A673 (cell line): ENCODE measurements at regions not wholly inside any gene's neighbourhood (a gene's known extent, or its start where the extent isn't known, plus 50 kb on each side); places are given as distances from the start of the nearest gene placed in this dataset.

ENCODE experiments used
- BruUV-seq: library from RNA; stranded (reverse); fragments of 400-500 nt; replicated peaks from 2 replicates; lab custom pipeline; 2021; lab: Mats Ljungman, UMichigan
- CTCF ChIA-PET: fragments of 300-600 bp; sonication (Branson Sonifier 250); formaldehyde crosslinking; loops from one replicate; lab custom pipeline; 2022; ENCODE audit warnings: antibody characterized with exemption; lab: Charles Lee
- POLR2A ChIA-PET: fragments of 300-600 bp; sonication (Branson Sonifier 250); formaldehyde crosslinking; loops from one replicate; lab custom pipeline; 2022; ENCODE audit warnings: antibody characterized with exemption; ENCODE audit not compliant: low non-redundant PET; lab: Charles Lee
- DNase-seq: peaks from one replicate; pipeline ENCODE4 v3.0.0-alpha.2; 2015; ENCODE audit warnings: low spot score
- H3K27ac ChIP-seq: fragments of 200-600 bp; sonication (generic); 2 replicates; pipeline ENCODE4 v1.5.1; 2016; ENCODE audit warnings: mixed run types, low read depth, mild to moderate bottlenecking, mixed read lengths, antibody characterized with exemption, low read length; ENCODE audit not compliant: poor library complexity, severe bottlenecking
- H3K27me3 ChIP-seq: fragments of 200-600 bp; sonication (generic); replicated peaks from 2 replicates; pipeline ENCODE4 v1.6.1; 2017; ENCODE audit warnings: mixed run types, low read depth, mild to moderate bottlenecking, mixed read lengths, antibody characterized with exemption, low read length; ENCODE audit not compliant: insufficient read depth, poor library complexity
- H3K36me3 ChIP-seq: fragments of 200-600 bp; sonication (generic); 2 replicates; pipeline ENCODE4 v1.6.1; 2016; ENCODE audit warnings: mixed run types, mild to moderate bottlenecking, mixed read lengths, antibody characterized with exemption, low read length; ENCODE audit not compliant: insufficient read depth, poor library complexity, severe bottlenecking
- H3K4me1 ChIP-seq: fragments of 200-600 bp; sonication (generic); 2 replicates; pipeline ENCODE4 v1.6.1; 2017; ENCODE audit warnings: mixed run types, mild to moderate bottlenecking, mixed read lengths, antibody characterized with exemption, low read length; ENCODE audit not compliant: insufficient read depth, poor library complexity, severe bottlenecking
- H3K4me3 ChIP-seq: fragments of 200-600 bp; sonication (generic); 2 replicates; pipeline ENCODE4 v1.5.1; 2016; ENCODE audit warnings: low read depth, mixed run types, mild to moderate bottlenecking, mixed read lengths, low read length; ENCODE audit not compliant: poor library complexity, severe bottlenecking
- H3K9me3 ChIP-seq: fragments of 200-600 bp; sonication (generic); 2 replicates; pipeline ENCODE4 v1.6.1; 2016; ENCODE audit warnings: mixed run types, low read depth, mild to moderate bottlenecking, mixed read lengths, antibody characterized with exemption, low read length; ENCODE audit not compliant: poor library complexity, severe bottlenecking
- EZH2 ChIP-seq: fragments of 200-600 bp; sonication (generic); IDR thresholded peaks from 2 replicates; pipeline ENCODE4 v1.6.1; 2017; ENCODE audit warnings: borderline replicate concordance, low read depth, mild to moderate bottlenecking, mixed read lengths, antibody characterized with exemption, low read length; ENCODE audit not compliant: poor library complexity, severe bottlenecking
- intact Hi-C: fragments of 100-400 bp; cut with micrococcal nuclease; formaldehyde crosslinking; loops from one replicate; pipeline ENCODE4 v1.10.0; 2022; ENCODE audit not compliant: unreplicated experiment
- TF ChIP-seq, protein P1 (sequence below): fragments of 300-800, 200-600 bp; sonication (generic); conservative IDR thresholded peaks from 2 replicates; pipeline ENCODE4 v1.5.1; 2017; ENCODE audit warnings: low read depth, mild to moderate bottlenecking, antibody characterized with exemption, low read length, moderate library complexity, mixed read lengths

DNA sequence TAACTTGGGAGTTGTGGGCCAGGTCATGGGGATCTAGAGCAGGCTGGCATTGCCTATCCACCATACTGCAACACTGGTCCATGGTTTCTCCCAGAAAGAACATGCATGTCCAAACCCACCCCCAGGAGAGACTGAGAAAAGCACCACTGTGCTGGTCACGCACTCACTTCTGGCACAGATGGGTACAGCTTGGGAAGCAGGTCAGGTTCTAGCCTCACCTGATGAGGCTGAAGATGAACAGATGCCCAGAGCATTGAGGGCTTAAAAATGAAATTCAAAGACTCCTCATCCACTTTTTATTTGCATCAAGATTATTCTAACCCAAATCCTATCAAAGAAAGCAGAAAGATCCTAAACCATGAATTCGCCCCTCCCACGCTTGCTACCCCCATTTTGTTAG is 125.9 kb upstream of the RAI2 start:
- no peaks in the 10 kb centered on the region for H3K9me3 ChIP-seq
- H3K4me3 ChIP-seq = no peak overlapping the region
- ChIA-PET CTCF (no interaction called here), POLR2A (no interaction called here)
- intact Hi-C loops = no loop called here
- H3K27me3 ChIP-seq = no peaks in the 10 kb centered on the region
- BruUV-seq = no TSS peak
- no peak for DNase-seq
- TF ChIP-seq, protein P1, sequence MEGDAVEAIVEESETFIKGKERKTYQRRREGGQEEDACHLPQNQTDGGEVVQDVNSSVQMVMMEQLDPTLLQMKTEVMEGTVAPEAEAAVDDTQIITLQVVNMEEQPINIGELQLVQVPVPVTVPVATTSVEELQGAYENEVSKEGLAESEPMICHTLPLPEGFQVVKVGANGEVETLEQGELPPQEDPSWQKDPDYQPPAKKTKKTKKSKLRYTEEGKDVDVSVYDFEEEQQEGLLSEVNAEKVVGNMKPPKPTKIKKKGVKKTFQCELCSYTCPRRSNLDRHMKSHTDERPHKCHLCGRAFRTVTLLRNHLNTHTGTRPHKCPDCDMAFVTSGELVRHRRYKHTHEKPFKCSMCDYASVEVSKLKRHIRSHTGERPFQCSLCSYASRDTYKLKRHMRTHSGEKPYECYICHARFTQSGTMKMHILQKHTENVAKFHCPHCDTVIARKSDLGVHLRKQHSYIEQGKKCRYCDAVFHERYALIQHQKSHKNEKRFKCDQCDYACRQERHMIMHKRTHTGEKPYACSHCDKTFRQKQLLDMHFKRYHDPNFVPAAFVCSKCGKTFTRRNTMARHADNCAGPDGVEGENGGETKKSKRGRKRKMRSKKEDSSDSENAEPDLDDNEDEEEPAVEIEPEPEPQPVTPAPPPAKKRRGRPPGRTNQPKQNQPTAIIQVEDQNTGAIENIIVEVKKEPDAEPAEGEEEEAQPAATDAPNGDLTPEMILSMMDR = no peak
- no peak for TF ChIP-seq EZH2
- H3K36me3 ChIP-seq = no peaks in the 10 kb centered on the region
- H3K4me1 ChIP-seq = no peaks in the 10 kb centered on the region
- H3K27ac ChIP-seq = no peak overlapping the region

GRCh38 chrX:17986440-17986839 is 125.3 kb upstream of the RAI2 start:
- TF ChIP-seq, protein P1 = no peak
- TF ChIP-seq EZH2 = no peak
- intact Hi-C loops = no loop called here
- Histone ChIP-seq H3K4me3 (no peak overlapping the region), H3K27me3 (no peaks in the 10 kb centered on the region), H3K36me3 (no peaks in the 10 kb centered on the region), H3K27ac (no peak overlapping the region), H3K4me1 (no peaks in the 10 kb centered on the region), H3K9me3 (no peaks in the 10 kb centered on the region)
- ChIA-PET CTCF (no interaction called here), POLR2A (no interaction called here)
- DNase-seq = no peak
- no TSS peak for BruUV-seq

- intact Hi-C loops = no loop called here
- no peak for TF ChIP-seq EZH2
- TF ChIP-seq, protein P1 = no peak
- H3K36me3 ChIP-seq = no peaks in the 10 kb centered on the region
- no peak overlapping the region for H3K4me3 ChIP-seq
- no peak overlapping the region for H3K27ac ChIP-seq
- no peaks in the 10 kb centered on the region for H3K27me3 ChIP-seq
- no peaks in the 10 kb centered on the region for H3K4me1 ChIP-seq
- CTCF ChIA-PET = no interaction called here
- POLR2A ChIA-PET = no interaction called here
- BruUV-seq = no TSS peak
- no peak for DNase-seq
- no peaks in the 10 kb centered on the region for H3K9me3 ChIP-seq
Observed at GRCh38 chrX:17984415-17984814, 123.3 kb upstream of the RAI2 start.
